ENCODE measurements at regions not wholly inside any gene's neighbourhood (a gene's known extent, or its start where the extent isn't known, plus 50 kb on each side); places are given as distances from the start of the nearest gene placed in this dataset.

DNA sequence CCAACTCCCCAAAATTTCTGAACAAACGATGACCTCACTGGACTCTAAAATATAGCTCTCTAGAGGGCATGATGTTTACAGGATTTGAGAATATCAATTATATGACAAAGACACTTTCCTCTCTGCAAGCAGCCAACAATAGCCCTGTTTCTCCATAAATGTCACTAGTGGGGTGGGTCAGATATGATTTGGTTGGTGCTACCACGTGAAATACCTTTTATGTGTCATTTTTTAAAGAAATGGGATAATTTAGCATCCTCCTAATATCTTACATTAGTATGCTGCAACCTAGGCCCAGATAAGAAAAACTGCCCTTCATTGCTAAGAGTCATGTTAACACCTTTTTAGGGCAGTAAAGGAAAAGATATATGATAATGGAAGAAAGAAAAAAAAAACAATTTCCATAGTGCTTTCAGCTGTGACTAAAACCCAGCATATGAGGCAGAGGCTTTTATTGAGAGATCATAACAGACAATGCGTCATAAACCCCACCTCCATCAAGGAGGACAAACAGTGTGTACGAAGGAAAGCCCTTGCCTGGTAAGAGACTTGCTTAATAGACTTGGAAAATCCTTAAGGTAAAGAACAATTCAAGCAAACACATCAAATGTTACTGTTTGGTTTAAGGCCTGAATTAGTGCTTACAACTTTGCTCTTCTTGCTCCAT, 372.4 kb upstream of the PAPPA start:
- WGBS (ENCODE audit: insufficient coverage) = no CpG with 5 or more reads among the region's 4 CpGs
- Histone ChIP-seq H3K4me3 (ENCODE audit: low read length) (no peak overlapping the region), H3K36me3 (ENCODE audit: control insufficient read depth, insufficient read depth, low read length) (no peaks in the 10 kb centered on the region), H3K27ac (ENCODE audit: low read length) (no peak overlapping the region), H3K27me3 (ENCODE audit: control insufficient read depth, insufficient read depth, low read length) (no peaks in the 10 kb centered on the region), H3K9me3 (replicated peaks; ENCODE audit: control insufficient read depth, low read depth, low read length) (no peaks in the 10 kb centered on the region), H3K4me1 (ENCODE audit: control insufficient read depth, insufficient read depth, low read length) (no peaks in the 10 kb centered on the region)
- DNase-seq = no peak

- Histone ChIP-seq H3K4me1 (ENCODE audit: control insufficient read depth, insufficient read depth, low read length) (no peaks in the 10 kb centered on the region), H3K4me3 (ENCODE audit: low read length) (no peak overlapping the region), H3K27ac (ENCODE audit: low read length) (no peak overlapping the region), H3K36me3 (ENCODE audit: control insufficient read depth, insufficient read depth, low read length) (no peaks in the 10 kb centered on the region), H3K9me3 (replicated peaks; ENCODE audit: control insufficient read depth, low read depth, low read length) (no peaks in the 10 kb centered on the region), H3K27me3 (ENCODE audit: control insufficient read depth, insufficient read depth, low read length) (no peaks in the 10 kb centered on the region)
- DNase-seq = peak; percentile 77
- no CpG with 5 or more reads among the region's 2 CpGs for WGBS (ENCODE audit: insufficient coverage)
Measured at GRCh38 chr9:115786321-115786720, 367.3 kb upstream of the PAPPA start.

DNA sequence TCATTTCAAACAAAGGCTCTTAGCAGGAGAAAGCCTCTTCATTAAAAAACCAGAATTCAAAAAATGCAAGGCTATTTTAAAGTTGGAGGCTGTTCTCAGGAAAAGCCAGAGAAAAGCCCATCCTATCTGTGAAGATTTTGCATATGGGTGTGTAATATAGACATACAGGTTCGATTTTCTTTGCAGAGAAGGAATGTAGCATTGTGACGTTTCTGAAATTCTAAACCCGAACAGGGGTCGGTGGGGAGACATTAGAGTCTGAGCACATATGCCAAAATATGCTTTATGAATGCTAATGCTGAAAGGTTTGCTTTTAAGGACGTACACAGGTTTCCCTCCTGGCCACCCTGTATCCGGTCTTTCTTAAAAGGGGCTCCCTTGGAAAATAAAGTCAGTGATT, 363.1 kb upstream of the PAPPA start:
- WGBS (ENCODE audit: insufficient coverage) = 23% methylated on average over 6 of the region's 6 CpGs
- Histone ChIP-seq H3K27me3 (ENCODE audit: control insufficient read depth, insufficient read depth, low read length) (no peaks in the 10 kb centered on the region), H3K4me3 (ENCODE audit: low read length) (no peak overlapping the region), H3K9me3 (replicated peaks; ENCODE audit: control insufficient read depth, low read depth, low read length) (no peaks in the 10 kb centered on the region), H3K36me3 (ENCODE audit: control insufficient read depth, insufficient read depth, low read length) (no peaks in the 10 kb centered on the region), H3K4me1 (ENCODE audit: control insufficient read depth, insufficient read depth, low read length) (no peaks in the 10 kb centered on the region), H3K27ac (ENCODE audit: low read length) (no peak overlapping the region)
- DNase-seq = peak; percentile 51

- Histone ChIP-seq H3K27me3 (ENCODE audit: control insufficient read depth, insufficient read depth, low read length) (no peaks in the 10 kb centered on the region), H3K9me3 (replicated peaks; ENCODE audit: control insufficient read depth, low read depth, low read length) (no peaks in the 10 kb centered on the region), H3K27ac (ENCODE audit: low read length) (no peak overlapping the region), H3K4me1 (ENCODE audit: control insufficient read depth, insufficient read depth, low read length) (no peaks in the 10 kb centered on the region), H3K4me3 (ENCODE audit: low read length) (no peak overlapping the region), H3K36me3 (ENCODE audit: control insufficient read depth, insufficient read depth, low read length) (no peaks in the 10 kb centered on the region)
- DNase-seq = peak; percentile 21
- WGBS (ENCODE audit: insufficient coverage) = no CpG with 5 or more reads among the region's 1 CpG
Measured at GRCh38 chr9:115794921-115795475, 358.6 kb upstream of the PAPPA start.

- H3K4me1 ChIP-seq (ENCODE audit: control insufficient read depth, insufficient read depth, low read length) = no peaks in the 10 kb centered on the region
- no peaks in the 10 kb centered on the region for H3K9me3 ChIP-seq (replicated peaks; ENCODE audit: control insufficient read depth, low read depth, low read length)
- no peak overlapping the region for H3K4me3 ChIP-seq (ENCODE audit: low read length)
- no peak for DNase-seq
- no peaks in the 10 kb centered on the region for H3K27me3 ChIP-seq (ENCODE audit: control insufficient read depth, insufficient read depth, low read length)
- H3K36me3 ChIP-seq (ENCODE audit: control insufficient read depth, insufficient read depth, low read length) = no peaks in the 10 kb centered on the region
- 14% methylated on average over 1 of the region's 1 CpG for WGBS (ENCODE audit: insufficient coverage)
- no peak overlapping the region for H3K27ac ChIP-seq (ENCODE audit: low read length)
Measured at GRCh38 chr9:115799734-115800133, 353.9 kb upstream of the PAPPA start.

GRCh38 chr9:115804206-115804605, 349.4 kb upstream of the PAPPA start:
- DNase-seq = no peak
- no peaks in the 10 kb centered on the region for H3K4me1 ChIP-seq (ENCODE audit: control insufficient read depth, insufficient read depth, low read length)
- WGBS (ENCODE audit: insufficient coverage) = 88% methylated on average over 1 of the region's 3 CpGs
- H3K36me3 ChIP-seq (ENCODE audit: control insufficient read depth, insufficient read depth, low read length) = no peaks in the 10 kb centered on the region
- no peaks in the 10 kb centered on the region for H3K27me3 ChIP-seq (ENCODE audit: control insufficient read depth, insufficient read depth, low read length)
- H3K4me3 ChIP-seq (ENCODE audit: low read length) = no peak overlapping the region
- no peak overlapping the region for H3K27ac ChIP-seq (ENCODE audit: low read length)
- no peaks in the 10 kb centered on the region for H3K9me3 ChIP-seq (replicated peaks; ENCODE audit: control insufficient read depth, low read depth, low read length)

DNA sequence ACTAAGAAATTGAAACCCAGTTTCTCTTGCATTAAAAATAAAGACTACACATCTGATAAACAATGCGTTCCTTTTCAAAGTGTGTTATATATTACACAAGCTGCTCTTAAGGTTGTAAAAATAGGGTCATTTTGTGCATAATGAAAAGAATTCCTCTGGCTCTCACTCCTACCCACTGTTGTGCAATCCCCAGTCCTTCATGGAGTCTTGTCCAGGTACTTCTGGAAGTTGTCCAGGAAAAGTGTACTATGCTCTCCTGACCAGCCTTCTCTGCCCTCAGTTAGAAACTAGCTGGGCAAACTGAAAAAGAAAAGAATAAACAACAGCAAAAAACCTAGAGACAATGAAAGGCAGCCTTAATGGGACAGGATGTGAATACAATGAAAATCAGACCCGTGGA, 345.5 kb upstream of the PAPPA start:
- no peak for DNase-seq
- 57% methylated on average over 1 of the region's 2 CpGs for WGBS (ENCODE audit: insufficient coverage)
- H3K4me1 ChIP-seq (ENCODE audit: control insufficient read depth, insufficient read depth, low read length) = no peaks in the 10 kb centered on the region
- H3K27ac ChIP-seq (ENCODE audit: low read length) = no peak overlapping the region
- no peak overlapping the region for H3K4me3 ChIP-seq (ENCODE audit: low read length)
- H3K36me3 ChIP-seq (ENCODE audit: control insufficient read depth, insufficient read depth, low read length) = no peaks in the 10 kb centered on the region
- H3K9me3 ChIP-seq (replicated peaks; ENCODE audit: control insufficient read depth, low read depth, low read length) = no peaks in the 10 kb centered on the region
- H3K27me3 ChIP-seq (ENCODE audit: control insufficient read depth, insufficient read depth, low read length) = no peaks in the 10 kb centered on the region

DNA sequence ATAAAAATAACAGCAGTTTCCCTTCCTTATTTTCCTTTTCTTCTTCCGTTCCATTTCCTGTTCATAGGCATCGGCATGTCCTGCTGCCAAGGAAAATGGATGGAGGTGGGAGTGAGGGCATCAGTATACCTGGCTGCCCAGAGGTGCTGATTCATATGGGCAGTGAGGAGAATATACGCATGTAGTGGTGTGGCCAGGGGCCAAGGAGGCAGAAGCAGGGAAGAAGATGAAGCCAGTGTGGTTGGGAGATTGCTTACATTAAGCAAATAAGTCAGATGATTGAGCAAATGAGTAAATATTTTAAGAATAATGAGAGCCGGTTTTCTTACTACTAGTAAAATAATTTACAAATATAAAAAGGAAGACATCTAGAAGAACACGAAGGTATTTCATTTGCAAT, 344.9 kb upstream of the PAPPA start:
- WGBS (ENCODE audit: insufficient coverage) = 69% methylated on average over 2 of the region's 5 CpGs
- DNase-seq = no peak
- Histone ChIP-seq H3K27me3 (ENCODE audit: control insufficient read depth, insufficient read depth, low read length) (no peaks in the 10 kb centered on the region), H3K36me3 (ENCODE audit: control insufficient read depth, insufficient read depth, low read length) (no peaks in the 10 kb centered on the region), H3K9me3 (replicated peaks; ENCODE audit: control insufficient read depth, low read depth, low read length) (no peaks in the 10 kb centered on the region), H3K4me3 (ENCODE audit: low read length) (no peak overlapping the region), H3K4me1 (ENCODE audit: control insufficient read depth, insufficient read depth, low read length) (no peaks in the 10 kb centered on the region), H3K27ac (ENCODE audit: low read length) (no peak overlapping the region)

GRCh38 chr9:115810166-115810565, 343.4 kb upstream of the PAPPA start:
- Histone ChIP-seq H3K27ac (ENCODE audit: low read length) (no peak overlapping the region), H3K4me3 (ENCODE audit: low read length) (no peak overlapping the region), H3K9me3 (replicated peaks; ENCODE audit: control insufficient read depth, low read depth, low read length) (no peaks in the 10 kb centered on the region), H3K36me3 (ENCODE audit: control insufficient read depth, insufficient read depth, low read length) (no peaks in the 10 kb centered on the region), H3K4me1 (ENCODE audit: control insufficient read depth, insufficient read depth, low read length) (no peaks in the 10 kb centered on the region), H3K27me3 (ENCODE audit: control insufficient read depth, insufficient read depth, low read length) (no peaks in the 10 kb centered on the region)
- no peak for DNase-seq
- WGBS (ENCODE audit: insufficient coverage) = no CpG with 5 or more reads among the region's 2 CpGs

GRCh38 chr9:115814081-115814480, 339.5 kb upstream of the PAPPA start:
- H3K27me3 ChIP-seq (ENCODE audit: control insufficient read depth, insufficient read depth, low read length) = no peaks in the 10 kb centered on the region
- no peak for DNase-seq
- WGBS (ENCODE audit: insufficient coverage) = no CpG with 5 or more reads among the region's 1 CpG
- no peaks in the 10 kb centered on the region for H3K36me3 ChIP-seq (ENCODE audit: control insufficient read depth, insufficient read depth, low read length)
- H3K9me3 ChIP-seq (replicated peaks; ENCODE audit: control insufficient read depth, low read depth, low read length) = no peaks in the 10 kb centered on the region
- H3K4me1 ChIP-seq (ENCODE audit: control insufficient read depth, insufficient read depth, low read length) = no peaks in the 10 kb centered on the region
- no peak overlapping the region for H3K27ac ChIP-seq (ENCODE audit: low read length)
- no peak overlapping the region for H3K4me3 ChIP-seq (ENCODE audit: low read length)

GRCh38 chr9:115815786-115816185, 337.8 kb upstream of the PAPPA start:
- no peaks in the 10 kb centered on the region for H3K4me1 ChIP-seq (ENCODE audit: control insufficient read depth, insufficient read depth, low read length)
- H3K27me3 ChIP-seq (ENCODE audit: control insufficient read depth, insufficient read depth, low read length) = no peaks in the 10 kb centered on the region
- peak; percentile 83 for DNase-seq
- no peak overlapping the region for H3K27ac ChIP-seq (ENCODE audit: low read length)
- H3K4me3 ChIP-seq (ENCODE audit: low read length) = no peak overlapping the region
- H3K36me3 ChIP-seq (ENCODE audit: control insufficient read depth, insufficient read depth, low read length) = no peaks in the 10 kb centered on the region
- H3K9me3 ChIP-seq (replicated peaks; ENCODE audit: control insufficient read depth, low read depth, low read length) = no peaks in the 10 kb centered on the region

All from muscle of leg (tissue), 3 donors.